Daoy (cell line): ENCODE measurements at regions not wholly inside any gene's neighbourhood (a gene's known extent, or its start where the extent isn't known, plus 50 kb on each side); places are given as distances from the start of the nearest gene placed in this dataset.
"Not testable (repeated sequence)": the region's sequence is repeated elsewhere in the genome, so short reads cannot be mapped to it uniquely, and the experiment has no call there.

Experiments used
- DNase-seq: peaks from one replicate; pipeline ENCODE4 v3.0.0-alpha.2; 2015; ENCODE audit warnings: low read depth

DNA sequence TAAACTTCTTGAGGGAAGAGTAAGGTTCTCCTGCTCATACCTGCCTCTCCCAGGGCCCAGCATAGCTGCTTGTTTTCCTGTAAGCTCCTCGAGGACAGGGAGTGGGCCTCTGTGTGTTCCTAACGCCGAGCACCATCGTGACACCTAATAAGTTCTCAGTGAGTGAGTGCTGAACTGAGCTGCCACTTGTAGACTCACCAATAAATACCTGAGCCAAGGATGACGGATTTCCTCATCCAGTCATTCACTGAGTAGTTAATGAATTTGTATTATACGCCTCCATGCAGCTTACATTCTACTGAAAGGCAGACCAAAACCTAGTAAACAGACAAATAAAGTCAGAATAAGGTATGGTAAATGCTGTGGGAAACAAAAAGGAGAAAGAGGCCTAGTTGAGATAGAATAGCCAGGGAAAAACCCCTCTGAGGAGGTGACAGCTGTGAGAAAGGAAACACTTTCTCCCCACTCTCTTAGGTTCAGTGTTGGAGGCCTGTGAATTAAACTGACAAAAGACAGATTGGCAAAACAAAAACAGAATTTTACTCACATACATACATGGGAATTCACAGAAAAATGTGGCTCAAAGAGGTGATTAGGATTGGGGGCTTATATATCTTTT is 138.6 kb downstream of the B3GNT2 start:
- DNase-seq = no peak

DNA sequence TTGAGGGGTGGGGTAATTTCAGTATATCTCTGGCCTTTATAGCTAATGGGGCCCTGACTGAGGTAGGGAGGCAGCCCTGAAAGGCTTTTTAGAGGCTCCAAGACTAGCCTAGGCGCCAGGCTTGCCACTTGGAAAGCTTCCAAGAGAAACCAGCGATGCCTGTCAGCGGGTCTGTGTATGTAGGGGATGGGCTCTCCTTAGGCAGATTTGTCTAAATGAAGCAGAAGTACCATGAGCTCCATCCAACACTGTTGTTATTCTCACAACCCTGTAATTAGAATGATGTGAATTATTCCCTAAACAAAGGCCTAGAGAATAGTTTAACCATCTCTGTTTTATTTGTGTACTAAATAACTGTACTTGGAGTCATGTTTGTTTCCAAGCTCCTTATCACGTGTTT is 138.1 kb downstream of the B3GNT2 start:
- no peak for DNase-seq

DNA sequence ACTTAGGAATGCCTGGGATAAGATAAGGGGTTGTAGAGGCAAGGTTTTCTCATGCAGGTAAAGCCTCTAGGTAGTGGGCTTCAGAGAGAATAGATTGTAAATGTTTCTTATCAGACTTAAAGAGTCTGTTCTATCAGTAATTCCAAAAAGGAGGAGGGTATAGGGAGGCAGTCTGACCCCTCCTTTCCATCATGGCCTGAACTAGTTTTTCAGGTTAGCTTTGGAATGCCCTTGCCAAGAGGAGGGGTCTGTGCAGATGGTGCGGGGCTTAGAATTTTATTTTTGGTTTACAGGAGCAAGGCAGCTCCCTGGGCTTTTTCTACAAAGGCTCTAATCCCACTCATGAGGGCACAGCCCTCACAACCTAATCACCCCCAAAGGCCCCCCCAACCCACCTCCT is 135.0 kb downstream of the B3GNT2 start:
- DNase-seq = no peak

DNA sequence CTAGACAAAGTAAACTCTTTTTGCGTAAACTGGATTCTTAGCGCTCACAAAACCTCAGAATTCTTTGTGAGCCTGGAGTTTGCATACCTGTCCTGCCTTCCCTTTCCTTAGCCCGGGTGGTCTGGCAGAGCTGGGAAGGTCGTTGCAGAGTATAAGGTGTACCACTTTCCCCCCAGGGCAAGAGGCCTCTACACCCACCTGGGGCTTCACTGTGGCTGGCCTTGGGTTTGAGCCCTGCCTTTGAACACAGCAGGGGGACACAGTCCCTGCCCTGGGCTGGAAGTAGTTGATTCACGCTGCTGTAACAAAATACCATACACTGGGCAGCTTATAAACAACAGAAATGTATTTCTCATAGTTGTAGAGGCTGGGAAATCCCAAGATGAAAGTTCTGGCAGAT is 133.9 kb downstream of the B3GNT2 start:
- no peak for DNase-seq

DNA sequence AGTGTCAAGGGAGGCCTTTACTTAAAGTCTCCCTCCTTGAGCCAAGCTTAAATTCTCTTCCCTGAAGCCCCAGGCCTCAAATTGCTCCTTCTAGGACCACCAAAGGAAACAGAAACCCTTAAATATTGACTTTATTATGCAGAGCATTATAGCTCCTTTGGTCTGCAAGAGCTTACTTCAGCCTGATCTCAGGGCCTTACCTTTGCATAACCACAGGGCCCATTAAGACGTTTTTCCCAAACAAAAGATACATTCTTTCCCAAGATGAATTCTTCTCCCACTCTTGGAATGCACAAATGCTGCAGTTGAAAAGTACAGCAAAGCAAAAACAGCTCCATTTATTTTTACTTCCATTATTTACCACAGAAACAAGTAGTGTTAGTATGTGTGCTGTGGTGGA is 130.8 kb downstream of the B3GNT2 start:
- no peak for DNase-seq

DNA sequence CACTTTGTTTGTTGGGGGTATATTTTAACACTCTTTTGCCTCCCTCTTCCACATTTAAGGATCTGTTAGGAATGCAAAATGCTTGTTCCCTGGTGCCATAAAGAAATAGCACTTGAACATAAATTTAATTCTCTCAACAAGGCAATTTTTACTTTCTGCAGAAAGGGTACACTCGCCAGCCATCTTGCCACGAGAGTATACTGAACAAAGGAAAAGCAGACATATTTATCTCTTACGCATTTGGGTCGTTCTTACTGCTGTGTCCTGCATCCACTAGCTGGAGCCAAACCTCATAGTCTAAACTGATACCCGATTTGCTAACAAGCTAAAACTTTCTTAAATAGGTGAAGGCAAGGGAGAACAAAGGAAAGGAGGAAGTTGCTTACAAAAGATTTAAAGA is 129.5 kb downstream of the B3GNT2 start:
- DNase-seq = no peak

DNA sequence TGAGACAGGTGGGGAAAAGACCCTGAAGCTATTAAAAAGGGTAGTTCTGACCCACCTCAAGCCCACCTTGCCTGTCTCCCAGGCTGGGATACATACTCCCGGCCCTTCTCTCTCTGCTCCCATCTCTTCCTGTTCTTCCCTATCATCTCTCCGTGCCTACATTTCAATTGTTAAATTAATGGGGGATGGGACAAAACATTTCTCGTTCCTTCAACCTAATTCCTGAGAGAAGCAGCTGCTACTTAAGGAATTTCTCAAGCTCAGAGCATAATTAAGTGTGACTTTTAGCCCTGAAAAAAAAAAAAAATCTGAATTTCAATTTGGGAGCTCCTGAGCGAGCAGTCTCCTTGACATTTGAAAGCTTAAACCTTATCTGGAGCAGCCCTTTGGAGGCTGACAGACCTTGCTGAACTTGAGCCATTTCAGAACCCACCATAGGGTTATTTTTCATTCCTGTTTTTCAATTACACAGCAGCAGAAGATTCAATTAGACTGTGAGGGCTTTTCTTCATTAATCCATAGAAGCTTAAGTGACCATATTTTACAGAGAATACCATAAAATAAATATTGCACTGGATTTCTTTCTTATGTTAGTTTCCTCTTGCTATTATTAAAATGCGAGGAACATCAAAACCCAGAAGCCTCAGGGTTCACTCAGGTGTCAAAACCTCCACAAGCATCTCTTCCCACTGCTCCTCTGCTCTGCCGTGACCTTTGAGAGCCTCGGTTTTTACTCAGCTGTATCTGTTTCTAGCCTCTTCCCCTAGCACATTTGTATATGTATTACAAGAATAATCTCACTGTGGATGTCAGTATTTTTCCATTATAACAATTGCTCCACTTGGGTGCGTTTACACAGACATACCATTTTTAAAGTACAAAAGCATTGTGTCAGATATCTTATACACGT is 125.7 kb downstream of the B3GNT2 start:
- no peak for DNase-seq

DNA sequence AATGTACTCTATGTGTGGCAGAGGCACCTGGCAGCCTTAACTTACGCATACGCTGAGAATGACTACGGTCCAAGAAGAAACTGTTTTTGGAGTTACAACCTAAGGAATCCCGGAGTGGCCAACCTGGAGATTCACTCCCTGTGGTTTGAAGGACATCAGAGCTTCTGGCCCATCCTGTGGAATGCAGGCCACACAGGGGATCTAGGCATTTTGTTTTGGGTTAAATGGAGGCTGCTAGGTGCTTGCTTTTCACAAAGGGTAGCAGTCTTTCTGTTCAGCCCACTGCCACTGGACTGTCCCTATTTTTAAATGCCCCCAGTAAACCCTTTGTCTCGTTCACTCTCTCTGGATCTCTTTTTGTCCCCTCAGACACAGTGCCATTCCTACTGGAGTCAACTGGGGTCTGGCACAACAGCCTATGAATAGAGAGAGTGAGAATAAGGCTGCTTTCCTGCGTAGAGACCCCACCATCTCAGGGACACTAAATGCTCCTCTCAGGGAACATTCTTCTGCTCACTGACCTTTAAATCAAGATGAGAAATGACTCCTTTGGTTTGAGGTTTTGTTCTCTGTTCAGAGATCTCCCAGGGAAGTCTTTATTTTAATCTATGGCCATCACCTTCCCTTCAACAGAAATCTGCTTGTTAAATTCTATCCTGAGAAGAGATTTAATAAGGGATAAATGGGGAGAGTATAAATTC is 124.9 kb downstream of the B3GNT2 start:
- no peak for DNase-seq

DNA sequence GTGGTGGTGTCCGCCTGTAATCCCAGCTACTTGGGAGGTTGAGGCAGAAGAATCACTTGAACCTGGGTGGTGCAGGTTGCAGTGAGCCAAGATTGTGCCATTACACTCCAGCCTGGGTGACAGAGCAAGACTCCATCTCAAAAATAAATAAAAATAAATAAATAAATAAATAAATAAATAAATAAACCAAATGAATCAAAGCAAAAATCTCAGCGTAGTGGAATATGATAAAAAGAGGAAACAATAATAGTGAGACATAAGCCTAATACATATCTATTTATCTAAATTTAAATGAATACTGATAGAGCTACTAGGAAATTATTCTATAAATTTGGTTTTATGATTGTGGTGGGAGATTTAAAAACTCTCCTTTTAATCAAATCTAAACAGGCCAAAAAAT is 124.2 kb downstream of the B3GNT2 start:
- not testable (repeated sequence) for DNase-seq

DNA sequence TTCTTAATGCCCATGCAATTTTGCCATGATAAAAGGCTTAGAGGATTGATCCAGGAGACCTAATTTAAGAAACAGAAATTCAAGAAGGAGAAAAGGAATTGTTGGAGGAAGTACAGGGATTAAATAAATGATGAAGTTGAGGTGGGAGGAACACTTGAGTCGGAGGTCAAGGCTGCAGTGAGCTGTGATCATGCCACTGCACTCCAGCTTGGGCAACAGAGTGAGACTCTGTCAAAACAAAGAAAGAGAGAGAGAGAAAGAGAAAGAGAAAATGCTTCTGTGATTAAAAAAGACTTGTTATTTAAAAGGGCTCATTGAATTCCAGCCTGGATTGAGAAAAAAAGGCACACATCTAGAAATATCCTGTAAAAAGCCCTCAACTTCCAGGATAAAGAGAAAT is 123.2 kb downstream of the B3GNT2 start:
- no peak for DNase-seq

DNA sequence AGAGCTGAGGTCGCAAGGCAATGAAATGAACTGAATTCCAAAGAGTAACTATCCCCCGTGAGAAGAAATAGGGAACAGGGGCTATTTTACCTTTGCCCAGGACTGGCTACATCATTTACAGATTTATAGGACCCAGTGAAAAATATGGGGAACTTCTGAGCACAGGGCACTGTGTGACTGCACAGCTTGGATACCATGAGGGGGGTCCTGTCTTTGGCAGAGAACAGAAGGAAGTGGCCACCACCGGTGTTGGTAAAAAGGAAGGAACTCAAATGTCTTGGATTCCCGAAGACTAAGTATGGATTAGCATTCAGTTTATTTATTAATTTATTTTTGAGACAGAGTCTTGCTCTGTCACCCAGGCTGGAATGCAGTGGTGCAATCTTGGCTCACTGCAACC is 119.6 kb downstream of the B3GNT2 start:
- DNase-seq = no peak

DNA sequence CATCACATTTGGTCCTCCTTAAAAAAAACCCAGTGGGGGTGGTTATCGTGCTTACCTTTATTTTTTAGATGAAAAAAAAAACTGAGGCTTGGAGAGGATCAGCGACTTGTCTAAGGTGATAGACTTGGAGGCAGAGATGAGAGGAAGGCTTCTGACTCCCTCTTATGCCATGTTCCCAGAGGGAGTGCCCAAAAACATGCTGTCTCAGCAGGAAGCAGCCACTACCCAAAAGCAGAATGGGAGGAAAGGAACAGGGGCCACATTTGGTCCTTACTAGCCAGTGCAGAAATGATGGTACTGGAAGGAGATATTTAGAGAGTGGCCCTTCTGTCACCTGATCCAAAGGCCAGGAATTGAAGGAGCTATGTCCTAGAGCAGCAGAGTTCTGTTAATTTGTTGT is 118.4 kb downstream of the B3GNT2 start:
- DNase-seq = no peak

DNA sequence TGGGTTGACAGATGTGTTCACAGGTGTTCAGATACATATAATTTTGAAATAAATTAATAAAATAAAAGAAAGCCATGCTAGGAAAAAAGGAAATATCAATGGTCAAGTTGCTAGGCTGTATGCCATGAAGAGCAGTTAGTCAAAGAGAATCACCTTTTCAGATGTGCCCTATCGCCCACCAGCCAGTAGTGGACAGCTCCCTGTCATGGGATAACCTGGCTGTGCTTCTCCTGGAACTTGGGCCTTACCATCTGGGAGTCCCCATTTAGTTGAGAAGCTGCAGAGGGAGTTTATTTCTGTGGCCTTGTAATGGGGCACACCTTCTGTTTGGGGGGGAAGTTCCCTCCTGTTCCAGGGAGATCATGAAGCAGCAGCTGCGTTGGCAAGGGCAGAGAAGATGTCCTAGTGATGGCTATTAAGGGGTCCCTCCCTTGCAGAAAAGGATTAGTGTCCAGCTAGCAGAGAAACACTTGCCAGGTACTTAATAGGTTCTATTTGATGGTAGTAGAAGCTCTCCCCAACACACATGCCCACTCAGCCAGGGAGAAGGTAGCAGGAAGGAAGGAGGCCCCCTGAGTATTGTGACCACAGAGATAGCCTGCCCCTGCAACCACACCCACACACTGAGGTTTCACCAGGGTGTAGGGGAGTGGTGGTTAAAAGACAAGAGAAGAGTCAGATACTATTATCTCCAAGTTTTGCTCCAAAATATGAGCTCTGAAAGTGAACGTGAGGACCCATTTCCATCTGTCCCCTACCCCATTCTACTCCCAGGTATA is 117.7 kb downstream of the B3GNT2 start:
- DNase-seq = no peak

DNA sequence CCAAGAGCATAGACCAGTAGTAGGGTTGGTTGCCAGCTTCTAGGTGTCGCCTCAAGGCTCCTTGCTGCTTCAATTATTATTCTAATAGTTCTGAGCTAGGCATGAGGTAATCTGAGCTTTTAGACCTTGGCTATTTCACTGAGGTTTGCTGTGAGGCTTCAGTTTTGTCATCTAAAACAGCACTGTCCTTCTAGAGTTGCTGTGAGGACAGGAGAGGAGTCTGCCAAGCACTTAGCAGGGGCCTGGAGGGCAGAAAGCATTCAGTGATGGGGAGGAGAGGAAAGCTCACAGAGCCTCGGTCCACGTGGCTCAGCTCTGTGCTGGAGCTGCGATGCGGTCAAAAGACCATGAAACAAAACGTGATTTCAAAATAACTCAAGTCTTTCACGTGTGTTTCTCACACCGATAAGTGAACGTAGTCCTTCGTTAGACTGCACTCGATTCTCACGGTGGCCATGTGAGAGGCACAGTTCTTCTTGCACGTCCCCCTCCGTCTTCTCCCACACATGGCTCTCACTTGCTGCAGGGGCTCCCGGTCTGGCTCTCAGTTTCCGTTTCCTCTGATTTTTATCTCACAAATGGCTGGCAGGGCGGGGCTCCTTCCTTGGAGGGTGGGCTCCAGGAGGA is 113.7 kb downstream of the B3GNT2 start:
- no peak for DNase-seq

DNA sequence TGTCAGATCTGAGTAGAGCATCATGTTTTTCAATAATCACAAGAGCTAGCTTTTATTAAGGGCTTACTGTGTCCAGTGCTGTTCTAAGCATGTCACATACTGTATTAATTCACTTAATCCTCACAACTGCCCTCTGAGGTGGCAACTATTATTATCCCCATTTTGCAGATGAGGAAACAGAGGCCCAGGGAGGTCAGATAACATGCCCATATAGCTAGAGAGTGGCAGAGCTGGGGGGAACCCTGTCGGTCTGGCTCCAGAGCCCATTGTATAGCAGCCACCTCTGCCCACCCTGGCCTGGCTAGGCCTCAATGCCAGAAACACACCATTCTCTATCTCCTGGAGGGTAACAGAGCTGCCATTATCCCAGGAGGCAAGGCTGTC is 113.2 kb downstream of the B3GNT2 start:
- DNase-seq = no peak

DNA sequence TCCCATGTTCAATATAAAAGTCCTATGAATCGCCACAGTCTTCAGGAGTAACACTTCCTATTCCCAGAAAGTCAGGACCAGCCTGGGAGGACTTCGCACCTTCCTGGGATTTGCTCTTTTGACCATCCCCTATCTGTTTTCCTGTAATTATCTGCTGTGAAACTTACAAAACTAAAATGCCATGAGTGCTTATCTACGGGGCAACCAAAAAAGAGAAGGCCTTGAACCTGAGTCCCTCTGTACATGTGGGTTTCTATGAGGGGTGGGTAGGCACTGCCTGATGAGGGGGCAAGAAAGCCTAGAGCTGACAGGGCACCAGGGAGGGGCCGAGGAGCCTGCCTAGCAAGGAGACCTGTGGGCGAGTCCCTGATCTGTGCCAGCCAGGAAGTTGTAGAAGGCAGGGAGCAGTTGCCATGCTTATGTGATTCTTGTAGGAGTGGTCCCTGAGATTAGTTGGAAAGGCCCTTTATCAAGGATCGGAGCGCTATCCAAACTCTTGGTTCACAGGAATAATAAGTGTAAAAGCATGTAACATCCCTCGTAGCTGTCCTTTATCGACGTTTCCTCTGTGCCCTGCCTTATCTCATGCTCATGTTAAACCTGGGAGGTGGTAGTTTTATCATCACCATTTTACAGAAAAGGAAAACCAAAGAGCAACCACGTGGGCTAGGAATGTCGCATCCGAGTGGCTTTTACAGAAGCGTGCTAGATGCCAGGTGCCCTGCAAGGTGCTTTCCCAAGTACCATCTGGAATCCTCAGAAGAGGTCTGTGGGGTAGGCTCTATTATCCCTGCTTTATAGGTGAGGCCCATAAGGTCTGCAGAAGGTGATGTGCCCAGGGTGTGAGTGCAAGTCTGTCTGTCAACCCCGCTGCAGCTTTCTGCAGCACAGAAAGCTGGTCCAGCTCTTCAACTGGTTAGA is 111.8 kb downstream of the B3GNT2 start:
- DNase-seq = no peak

DNA sequence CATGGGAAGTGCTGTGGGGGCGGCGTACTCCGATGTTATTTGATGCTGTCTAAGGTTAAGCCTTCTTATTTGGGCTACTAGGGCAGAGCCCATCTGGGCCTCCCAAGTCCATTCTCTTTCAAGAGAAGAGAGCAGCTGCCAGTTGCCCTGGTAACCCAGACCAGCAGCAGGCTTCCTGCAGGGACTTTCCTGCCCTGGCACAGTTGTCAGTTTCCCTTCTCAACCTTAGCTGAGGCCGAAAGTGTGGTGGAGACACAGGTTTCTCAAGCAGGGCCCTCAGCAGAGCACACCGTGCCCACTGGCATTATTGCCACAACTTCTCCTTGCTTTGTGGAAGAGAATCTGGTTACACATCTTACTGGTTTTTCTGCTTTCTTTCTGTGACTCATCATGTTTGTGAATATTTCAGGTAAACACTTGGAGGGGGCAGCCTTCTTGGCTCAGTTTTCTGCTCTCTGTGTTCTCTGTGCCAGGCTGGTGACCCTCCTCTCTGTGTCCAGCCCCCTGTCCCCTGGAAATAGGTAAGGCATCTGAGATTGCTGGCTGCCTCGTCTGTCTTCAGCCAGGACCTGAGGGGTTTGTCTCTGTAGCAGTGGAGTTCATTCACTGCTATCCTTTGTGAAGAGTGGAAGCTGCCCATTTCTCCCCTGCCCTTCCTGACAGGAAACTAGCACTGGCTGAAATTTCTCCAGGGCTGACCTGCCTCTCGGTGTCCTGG is 111.0 kb downstream of the B3GNT2 start:
- peak; percentile 35 for DNase-seq

DNA sequence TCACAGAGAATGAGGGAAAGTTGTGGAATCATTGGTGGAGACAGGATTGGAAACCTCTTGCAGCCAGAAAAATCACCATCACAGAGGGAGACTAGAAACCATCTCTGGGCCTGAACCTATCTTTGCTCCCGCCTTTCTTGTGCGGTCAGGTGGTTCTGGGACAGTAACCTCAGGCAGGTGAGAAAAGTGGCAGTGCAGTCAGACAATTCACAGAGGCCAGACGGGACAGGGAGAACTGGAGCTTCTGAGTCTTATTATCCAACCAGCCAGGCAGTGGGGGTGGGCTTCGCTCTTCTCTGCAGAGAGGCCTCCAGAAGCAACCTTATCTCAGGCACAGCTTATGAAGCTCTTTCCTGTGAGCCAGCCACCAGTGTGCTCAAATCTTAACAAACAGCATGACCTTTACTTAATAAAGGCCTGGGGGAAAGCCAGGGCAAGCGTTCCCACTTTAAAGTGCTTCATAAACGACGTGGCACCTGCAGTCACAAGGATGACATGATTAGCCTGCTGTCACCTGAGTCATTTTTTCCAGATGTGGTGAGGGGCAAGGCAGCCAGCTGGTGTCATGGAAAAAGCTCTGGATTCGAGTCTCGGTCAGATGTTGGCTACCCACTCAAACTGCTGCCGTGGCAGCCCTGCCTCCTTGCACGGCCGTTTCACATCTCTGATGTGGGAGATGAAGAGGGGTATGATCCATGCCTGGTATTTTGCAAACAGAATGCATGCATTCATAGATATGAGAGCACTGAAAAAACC is 109.7 kb downstream of the B3GNT2 start:
- DNase-seq = no peak
